MCF 10A (cell line): ENCODE measurements at regions not wholly inside any gene's neighbourhood (a gene's known extent, or its start where the extent isn't known, plus 50 kb on each side); places are given as distances from the start of the nearest gene placed in this dataset.

Experiments used
- BruUV-seq: library from RNA; stranded (reverse); fragments of 400-500 nt; replicated peaks from 2 replicates; lab custom pipeline; 2021; lab: Mats Ljungman, UMichigan
- CTCF ChIA-PET: fragments of 300-600 bp; sonication (Branson Sonifier 250); formaldehyde crosslinking; extraction: SDS; loops from one replicate; lab custom pipeline; 2021; ENCODE audit warnings: antibody characterized with exemption, inconsistent platforms; lab: Yijun Ruan, JAX
- POLR2A ChIA-PET: fragments of 300-600, 350-650 bp; sonication (Branson Sonifier 250); formaldehyde crosslinking; extraction: SDS; loops from one replicate; lab custom pipeline; 2020; ENCODE audit warnings: antibody characterized with exemption, inconsistent platforms; lab: Yijun Ruan, JAX
- DNase-seq: peaks from one replicate; pipeline ENCODE4 v3.0.0-alpha.2; 2018; ENCODE audit not compliant: unreplicated experiment
- H3K27ac Mint-ChIP-seq: one replicate; pipeline ENCODE4 v1.8.0; 2022; ENCODE audit warnings: mild to moderate bottlenecking, low read depth, mixed read lengths; ENCODE audit not compliant: unreplicated experiment
- H3K27me3 Mint-ChIP-seq: one replicate; pipeline ENCODE4 v1.8.0; 2022; ENCODE audit warnings: mixed read lengths; ENCODE audit not compliant: insufficient read depth, unreplicated experiment
- H3K36me3 Mint-ChIP-seq: one replicate; pipeline ENCODE4 v1.8.0; 2022; ENCODE audit warnings: mild to moderate bottlenecking, moderate library complexity, mixed read lengths; ENCODE audit not compliant: insufficient read depth, unreplicated experiment
- H3K4me1 Mint-ChIP-seq: one replicate; pipeline ENCODE4 v1.8.0; 2022; ENCODE audit warnings: mixed read lengths; ENCODE audit not compliant: insufficient read depth, unreplicated experiment
- H3K4me3 Mint-ChIP-seq: one replicate; pipeline ENCODE4 v1.8.0; 2022; ENCODE audit warnings: mild to moderate bottlenecking, moderate library complexity, mixed read lengths; ENCODE audit not compliant: unreplicated experiment
- H3K9me3 Mint-ChIP-seq: one replicate; pipeline ENCODE4 v1.8.0; 2022; ENCODE audit warnings: mixed read lengths; ENCODE audit not compliant: unreplicated experiment
- intact Hi-C: fragments of 100-400 bp; cut with micrococcal nuclease; formaldehyde crosslinking; loops from 2 replicates; pipeline ENCODE4 v1.14.1; 2022
- TF ChIP-seq, protein P1 (sequence below): fragments of 200-600 bp; IDR thresholded peaks from one replicate; pipeline ENCODE4 v1.8.0; 2022; ENCODE audit warnings: antibody characterized with exemption, mild to moderate bottlenecking; ENCODE audit not compliant: unreplicated experiment

- intact Hi-C loops, result no loop called here
- no TSS peak for BruUV-seq
- Mint-ChIP-seq H3K4me1 (no peaks in the 10 kb centered on the region), H3K4me3 (no peak overlapping the region), H3K27me3 (no peaks in the 10 kb centered on the region), H3K9me3 (peaks cover 7% of the 10 kb centered on the region), H3K36me3 (no peaks in the 10 kb centered on the region), H3K27ac (no peak overlapping the region)
- TF ChIP-seq, protein P1, sequence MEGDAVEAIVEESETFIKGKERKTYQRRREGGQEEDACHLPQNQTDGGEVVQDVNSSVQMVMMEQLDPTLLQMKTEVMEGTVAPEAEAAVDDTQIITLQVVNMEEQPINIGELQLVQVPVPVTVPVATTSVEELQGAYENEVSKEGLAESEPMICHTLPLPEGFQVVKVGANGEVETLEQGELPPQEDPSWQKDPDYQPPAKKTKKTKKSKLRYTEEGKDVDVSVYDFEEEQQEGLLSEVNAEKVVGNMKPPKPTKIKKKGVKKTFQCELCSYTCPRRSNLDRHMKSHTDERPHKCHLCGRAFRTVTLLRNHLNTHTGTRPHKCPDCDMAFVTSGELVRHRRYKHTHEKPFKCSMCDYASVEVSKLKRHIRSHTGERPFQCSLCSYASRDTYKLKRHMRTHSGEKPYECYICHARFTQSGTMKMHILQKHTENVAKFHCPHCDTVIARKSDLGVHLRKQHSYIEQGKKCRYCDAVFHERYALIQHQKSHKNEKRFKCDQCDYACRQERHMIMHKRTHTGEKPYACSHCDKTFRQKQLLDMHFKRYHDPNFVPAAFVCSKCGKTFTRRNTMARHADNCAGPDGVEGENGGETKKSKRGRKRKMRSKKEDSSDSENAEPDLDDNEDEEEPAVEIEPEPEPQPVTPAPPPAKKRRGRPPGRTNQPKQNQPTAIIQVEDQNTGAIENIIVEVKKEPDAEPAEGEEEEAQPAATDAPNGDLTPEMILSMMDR, result no peak
- POLR2A ChIA-PET, result interaction anchor here (0.6 to 2.3 kb wide), 11 partner anchors 9 to 228 kb away, joined by 3 to 12 read pairs (median 5); no protein-coding TSS in a partner anchor
- CTCF ChIA-PET, result interaction anchor here (0.6 to 2.6 kb wide), 12 partner anchors 9 to 1953 kb away, joined by 3 to 8 read pairs (median 4); partner anchors contain the start of gene SRP9
- DNase-seq, result no peak
Observed at GRCh38 chr1:225724251-225724650, 53.4 kb upstream of the SRP9 start.
